UCSD-AML1 (cell line): ENCODE measurements at regions not wholly inside any gene's neighbourhood (a gene's known extent, or its start where the extent isn't known, plus 50 kb on each side); places are given as distances from the start of the nearest gene placed in this dataset.

Source experiments
- DNase-seq: peaks from one replicate; lab custom pipeline; 2025; ENCODE audit not compliant: unreplicated experiment; lab: John Stamatoyannopoulos, UW

- no peak for DNase-seq
Measured at GRCh38 chr10:78937393-78937792, 131.4 kb upstream of the ZMIZ1 start.

GRCh38 chr10:78937800-78938694, 130.7 kb upstream of the ZMIZ1 start:
- peak; percentile 73 for DNase-seq

GRCh38 chr10:78938695-78939672, 129.8 kb upstream of the ZMIZ1 start:
- no peak for DNase-seq

- DNase-seq: no peak
Measured at GRCh38 chr10:78942091-78942501, 126.7 kb upstream of the ZMIZ1 start.

- peak; percentile 53 for DNase-seq
Measured at GRCh38 chr10:78944723-78945312, 123.9 kb upstream of the ZMIZ1 start.

GRCh38 chr10:78945838-78946237, 122.9 kb upstream of the ZMIZ1 start:
- no peak for DNase-seq

- no peak for DNase-seq
Measured at GRCh38 chr10:78947226-78947625, 121.5 kb upstream of the ZMIZ1 start.

GRCh38 chr10:78947733-78948132, 121.0 kb upstream of the ZMIZ1 start:
- DNase-seq: no peak

- DNase-seq: no peak
Measured at GRCh38 chr10:78948621-78949030, 120.1 kb upstream of the ZMIZ1 start.

GRCh38 chr10:78950656-78951587, 117.8 kb upstream of the ZMIZ1 start:
- no peak for DNase-seq

GRCh38 chr10:78952030-78952429, 116.7 kb upstream of the ZMIZ1 start:
- DNase-seq: no peak

- DNase-seq: no peak
Measured at GRCh38 chr10:78952686-78953085, 116.1 kb upstream of the ZMIZ1 start.

GRCh38 chr10:78953113-78953798, 115.5 kb upstream of the ZMIZ1 start:
- DNase-seq: peak; percentile 94

- no peak for DNase-seq
Measured at GRCh38 chr10:78953799-78954297, 114.9 kb upstream of the ZMIZ1 start.

GRCh38 chr10:78954689-78955088, 114.1 kb upstream of the ZMIZ1 start:
- no peak for DNase-seq

- DNase-seq: no peak
Measured at GRCh38 chr10:78955206-78955605, 113.6 kb upstream of the ZMIZ1 start.

- no peak for DNase-seq
Measured at GRCh38 chr10:78956391-78956790, 112.4 kb upstream of the ZMIZ1 start.

- no peak for DNase-seq
Measured at GRCh38 chr10:78957471-78958039, 111.2 kb upstream of the ZMIZ1 start.
